WTC11 (cell line): ENCODE measurements at regions not wholly inside any gene's neighbourhood (a gene's known extent, or its start where the extent isn't known, plus 50 kb on each side); places are given as distances from the start of the nearest gene placed in this dataset.
"Not testable (repeated sequence)": the region's sequence is repeated elsewhere in the genome, so short reads cannot be mapped to it uniquely, and the experiment has no call there.

Experiments
- CTCF ChIP-seq: fragments of 200-600 bp; IDR thresholded peaks from 2 replicates; pipeline ENCODE4 v1.8.0; 2022; ENCODE audit warnings: antibody characterized with exemption
- TEAD4 ChIP-seq: sonication (generic); formaldehyde crosslinking; IDR thresholded peaks from 2 replicates; pipeline ENCODE4 v1.8.0; 2022; ENCODE audit warnings: mild to moderate bottlenecking, missing genetic modification reagents
- USF1 ChIP-seq: sonication (generic); formaldehyde crosslinking; IDR thresholded peaks from 2 replicates; pipeline ENCODE4 v1.8.0; 2022; ENCODE audit warnings: mild to moderate bottlenecking, missing genetic modification reagents

GRCh38 chr7:136092714-136093113, 115.6 kb upstream of the MTPN start:
- not testable (repeated sequence) for TF ChIP-seq USF1; CTCF; TEAD4 (CRISPR knock-in tag)
